Upper lobe of right lung (tissue), 1 donor: ENCODE measurements at regions not wholly inside any gene's neighbourhood (a gene's known extent, or its start where the extent isn't known, plus 50 kb on each side); places are given as distances from the start of the nearest gene placed in this dataset.

Source experiments
- ATAC-seq: fragments of 200-7000 bp; cut with Tn5 transposase; one replicate; pipeline ENCODE4 v1.9.1; 2020; ENCODE audit warnings: mild to moderate bottlenecking, moderate library complexity
- DNase-seq: peaks from one replicate; pipeline ENCODE4 v3.0.0-alpha.2; 2020
- H3K27ac ChIP-seq: fragments of 200-600 bp; one replicate; pipeline ENCODE4 v1.8.0; 2022
- H3K27me3 ChIP-seq: fragments of 200-600 bp; one replicate; pipeline ENCODE4 v1.8.0; 2022; ENCODE audit warnings: mild to moderate bottlenecking
- H3K36me3 ChIP-seq: fragments of 200-600 bp; one replicate; pipeline ENCODE4 v1.8.0; 2022
- H3K4me1 ChIP-seq: fragments of 200-600 bp; one replicate; pipeline ENCODE4 v1.8.0; 2022
- H3K4me3 ChIP-seq: fragments of 200-600 bp; one replicate; pipeline ENCODE4 v1.8.0; 2022; ENCODE audit warnings: mild to moderate bottlenecking
- H3K9me3 ChIP-seq: fragments of 200-600 bp; one replicate; pipeline ENCODE4 v1.8.0; 2022
- CTCF ChIP-seq: fragments of 200-600 bp; IDR thresholded peaks from one replicate; pipeline ENCODE4 v1.8.0; 2022; ENCODE audit warnings: antibody characterized with exemption
- intact Hi-C: fragments of 100-400 bp; cut with DNase I; formaldehyde crosslinking; loops from one replicate; pipeline ENCODE4 v1.11.0; 2022
- donor health status: DM: no; HTN: yes; CAD: no; lungs with severe emphysema.

GRCh38 chr22:44583854-44584253 is 85.8 kb upstream of the RTL6 start:
- no peaks in the 10 kb centered on the region for H3K36me3 ChIP-seq
- no peak overlapping the region for H3K4me3 ChIP-seq
- no peak for TF ChIP-seq CTCF
- DNase-seq (peak; percentile 56), ATAC-seq (no peak)
- no peak overlapping the region for H3K27ac ChIP-seq
- H3K27me3 ChIP-seq, result peaks cover 12% of the 10 kb centered on the region
- no peaks in the 10 kb centered on the region for H3K9me3 ChIP-seq
- H3K4me1 ChIP-seq, result no peaks in the 10 kb centered on the region
- intact Hi-C loops, result no loop called here

DNA sequence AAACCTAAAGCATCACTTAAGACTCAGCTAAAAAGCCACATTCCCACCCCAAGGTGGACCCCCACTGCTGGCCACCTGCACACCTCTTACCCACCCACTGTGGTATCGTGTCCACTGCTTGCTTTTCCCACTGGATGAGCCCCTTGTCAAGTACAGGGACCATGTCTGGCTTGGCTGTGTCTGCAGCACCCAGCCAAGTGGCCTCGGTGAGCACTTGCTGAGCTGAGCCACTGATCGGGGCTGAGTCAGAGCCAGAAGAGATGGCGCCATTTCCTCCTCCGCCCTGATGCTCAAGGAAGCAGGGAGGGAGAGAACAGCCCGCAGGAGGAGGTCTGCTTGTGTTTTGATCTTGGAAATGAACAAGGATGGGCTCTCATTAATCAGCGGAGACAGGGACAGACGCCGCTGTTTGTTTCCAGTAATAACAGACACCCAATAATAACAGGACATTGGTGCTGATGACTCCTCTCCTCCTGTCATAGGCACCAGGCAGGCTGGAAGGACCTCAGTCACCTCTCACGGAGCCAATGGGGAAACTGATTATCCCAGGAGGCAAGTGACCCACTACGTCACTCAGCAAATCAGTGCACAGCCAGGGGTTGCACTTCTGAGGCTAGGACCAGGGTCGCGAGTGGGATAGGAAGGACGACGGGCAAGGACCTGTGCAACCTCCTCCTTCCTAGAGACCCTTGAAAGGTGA is 85.2 kb upstream of the RTL6 start:
- no peak for TF ChIP-seq CTCF
- Histone ChIP-seq H3K36me3 (no peaks in the 10 kb centered on the region), H3K4me1 (no peaks in the 10 kb centered on the region), H3K4me3 (no peak overlapping the region), H3K27ac (no peak overlapping the region), H3K9me3 (no peaks in the 10 kb centered on the region), H3K27me3 (peaks cover 12% of the 10 kb centered on the region)
- ATAC-seq (no peak), DNase-seq (peak; percentile 49)
- intact Hi-C loops, result no loop called here

- Histone ChIP-seq H3K4me3 (no peak overlapping the region), H3K27me3 (peaks cover 12% of the 10 kb centered on the region), H3K36me3 (no peaks in the 10 kb centered on the region), H3K9me3 (no peaks in the 10 kb centered on the region), H3K4me1 (no peaks in the 10 kb centered on the region), H3K27ac (no peak overlapping the region)
- no peak for ATAC-seq
- no peak for TF ChIP-seq CTCF
- peak; percentile 46 for DNase-seq
- intact Hi-C loops, result no loop called here
Observed at GRCh38 chr22:44582016-44582415, 84.0 kb upstream of the RTL6 start.

GRCh38 chr22:44581096-44581435 is 83.0 kb upstream of the RTL6 start:
- no peaks in the 10 kb centered on the region for H3K9me3 ChIP-seq
- DNase-seq (peak; percentile 16), ATAC-seq (no peak)
- intact Hi-C loops, result no loop called here
- H3K27me3 ChIP-seq, result peaks cover 12% of the 10 kb centered on the region
- no peak overlapping the region for H3K27ac ChIP-seq
- H3K4me1 ChIP-seq, result no peaks in the 10 kb centered on the region
- no peak overlapping the region for H3K4me3 ChIP-seq
- H3K36me3 ChIP-seq, result no peaks in the 10 kb centered on the region
- no peak for TF ChIP-seq CTCF

- H3K9me3 ChIP-seq, result no peaks in the 10 kb centered on the region
- no peak overlapping the region for H3K4me3 ChIP-seq
- intact Hi-C loops, result no loop called here
- DNase-seq (peak; percentile 26), ATAC-seq (no peak)
- TF ChIP-seq CTCF, result no peak
- H3K27me3 ChIP-seq, result peaks cover 10% of the 10 kb centered on the region
- H3K4me1 ChIP-seq, result no peaks in the 10 kb centered on the region
- no peaks in the 10 kb centered on the region for H3K36me3 ChIP-seq
- H3K27ac ChIP-seq, result no peak overlapping the region
Observed at GRCh38 chr22:44580176-44581095, 82.4 kb upstream of the RTL6 start.
